Right ventricle myocardium superior (tissue), 1 donor: ENCODE measurements at regions not wholly inside any gene's neighbourhood (a gene's known extent, or its start where the extent isn't known, plus 50 kb on each side); places are given as distances from the start of the nearest gene placed in this dataset.

Experiments
- ATAC-seq: fragments of 200-7000 bp; cut with Tn5 transposase; one replicate; pipeline ENCODE4 v1.9.1; 2020; ENCODE audit warnings: mild to moderate bottlenecking; ENCODE audit not compliant: poor library complexity
- DNase-seq: peaks from one replicate; pipeline ENCODE4 v3.0.0-alpha.2; 2020
- intact Hi-C: fragments of 100-400 bp; cut with DNase I; formaldehyde crosslinking; loops from one replicate; pipeline ENCODE4 v1.11.2; 2022
- donor health status: DM: no; HTN: yes; CAD: no; lungs with severe emphysema.

DNA sequence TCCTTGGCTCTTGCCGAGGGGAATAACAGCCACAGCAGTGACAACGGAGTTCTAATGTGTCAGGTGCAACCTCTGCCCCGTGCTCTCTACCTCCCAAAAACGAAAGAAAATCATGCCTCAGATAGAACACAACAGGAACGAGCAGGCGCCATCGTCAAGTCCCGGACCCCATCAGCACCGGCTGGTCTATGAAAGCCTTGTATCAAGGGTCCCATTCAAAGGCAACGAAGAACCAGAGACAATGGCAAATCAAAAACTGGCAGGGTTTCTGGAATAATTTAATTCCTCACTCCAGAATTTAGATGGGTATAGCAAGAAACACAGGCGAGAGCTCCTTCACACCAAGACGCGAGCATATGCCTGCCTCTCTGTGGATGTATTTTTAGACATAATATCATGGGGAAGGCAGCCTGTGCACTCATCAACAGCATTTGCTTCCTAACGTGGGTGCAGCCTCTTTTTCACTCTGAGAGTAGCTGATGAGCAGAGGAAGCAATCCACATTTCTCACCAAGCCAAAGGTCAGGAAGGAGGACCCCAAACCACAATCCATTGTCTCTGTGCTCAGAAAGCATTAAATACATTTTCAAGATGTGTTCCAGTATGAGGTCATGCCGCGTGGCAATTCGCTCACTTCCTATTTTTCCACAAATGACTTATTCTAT, 193.4 kb upstream of the BLID start:
- peak; percentile 87 for ATAC-seq
- no peak for DNase-seq
- intact Hi-C loops = loop anchor here (10.0 kb wide), 1 partner anchor 135 kb away; no protein-coding TSS in a partner anchor

DNA sequence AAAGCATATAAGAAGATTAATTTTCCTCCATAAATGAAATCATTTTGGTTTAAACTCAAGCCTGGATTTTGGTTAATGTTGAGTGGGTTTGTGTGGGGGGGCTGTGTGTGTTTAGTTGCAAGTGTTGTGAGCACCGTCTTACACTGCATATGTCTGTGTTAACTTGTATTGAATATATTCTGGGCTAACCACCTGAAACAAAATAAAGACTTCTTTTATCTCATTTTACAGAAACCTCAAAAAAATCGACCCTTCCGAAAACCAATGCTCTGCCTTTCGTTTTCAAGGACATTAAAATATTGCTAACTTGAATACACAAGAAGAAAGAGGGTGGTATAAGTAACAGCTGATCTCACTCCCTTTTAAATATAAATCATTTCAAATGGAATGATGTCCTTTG, 192.2 kb upstream of the BLID start:
- intact Hi-C loops = loop anchor here (10.0 kb wide), 1 partner anchor 137 kb away; no protein-coding TSS in a partner anchor
- DNase-seq (no peak), ATAC-seq (no peak)

- DNase-seq (no peak), ATAC-seq (no peak)
- intact Hi-C loops = loop anchor here (10.0 kb wide), 1 partner anchor 137 kb away; no protein-coding TSS in a partner anchor
Observed at GRCh38 chr11:122307476-122308035, 191.5 kb upstream of the BLID start.

GRCh38 chr11:122306831-122307391, 190.9 kb upstream of the BLID start:
- DNase-seq (no peak), ATAC-seq (no peak)
- intact Hi-C loops = loop anchor here (10.0 kb wide), 1 partner anchor 138 kb away; no protein-coding TSS in a partner anchor

DNA sequence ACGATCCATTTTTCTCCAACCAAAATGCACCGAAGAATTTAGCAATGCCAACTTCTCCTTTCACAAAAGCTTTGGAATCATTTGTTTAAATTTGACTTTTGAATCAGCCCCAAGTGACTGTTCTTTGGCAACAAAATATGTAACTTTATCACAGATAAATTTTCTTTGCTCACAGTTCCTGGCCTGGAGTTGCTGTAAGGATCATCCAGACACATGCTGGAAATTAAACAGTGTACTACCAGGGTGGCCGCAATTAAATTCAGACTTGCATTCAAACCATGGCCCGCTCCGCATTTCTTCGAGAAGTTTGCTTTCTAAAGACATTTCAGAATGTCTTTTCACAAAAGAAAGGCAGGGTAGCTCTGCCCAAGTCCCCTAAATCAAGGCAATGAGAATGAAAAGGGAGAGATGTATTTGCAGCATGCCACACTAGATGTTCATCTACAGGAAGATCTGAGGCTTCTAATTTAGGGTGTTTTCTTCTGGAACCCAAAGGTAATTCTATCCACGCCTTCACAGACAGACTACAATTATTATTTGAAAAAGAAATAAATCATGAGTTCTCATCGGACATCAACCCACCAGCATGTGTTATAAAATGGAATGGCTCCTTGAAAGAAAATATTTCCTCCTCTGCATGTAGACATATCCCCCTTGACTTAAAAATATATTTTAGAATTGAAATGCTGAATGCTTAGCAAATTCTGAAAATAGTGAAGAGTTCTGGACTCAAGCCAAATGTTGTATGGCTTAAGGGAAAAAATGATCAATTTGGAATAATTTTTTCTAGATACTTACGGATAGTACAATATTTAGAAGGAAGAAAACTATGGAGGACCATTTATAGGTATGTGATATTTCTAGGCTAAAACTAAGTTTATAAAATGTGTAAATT, 189.7 kb upstream of the BLID start:
- ATAC-seq = no peak
- intact Hi-C loops = loop anchor here (10.0 kb wide), 1 partner anchor 139 kb away; no protein-coding TSS in a partner anchor
- no peak for DNase-seq

- DNase-seq (no peak), ATAC-seq (no peak)
- intact Hi-C loops = loop anchor here (10.0 kb wide), 1 partner anchor 140 kb away; no protein-coding TSS in a partner anchor
Observed at GRCh38 chr11:122304973-122305372, 189.0 kb upstream of the BLID start.

DNA sequence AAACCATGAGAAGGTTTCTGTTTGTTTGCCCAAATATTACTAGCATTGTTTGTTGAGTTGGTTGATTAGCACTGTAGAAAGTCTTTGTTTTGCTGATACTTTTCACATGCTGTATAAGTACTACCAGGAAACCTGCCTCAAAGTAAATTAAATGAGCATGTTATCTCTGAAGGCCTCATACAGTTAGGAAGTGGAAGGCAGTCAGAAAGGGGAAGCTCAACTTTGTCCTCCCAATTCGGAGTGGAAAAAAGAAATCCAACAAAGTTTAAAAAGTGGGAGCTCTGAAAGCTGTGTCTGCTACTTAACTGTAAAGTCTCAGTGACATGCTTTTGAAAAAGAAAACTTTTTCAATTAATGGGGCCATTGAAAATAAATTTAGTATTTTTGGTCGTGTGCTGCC, 188.3 kb upstream of the BLID start:
- intact Hi-C loops = loop anchor here (10.0 kb wide), 1 partner anchor 140 kb away; no protein-coding TSS in a partner anchor
- DNase-seq (no peak), ATAC-seq (no peak)

DNA sequence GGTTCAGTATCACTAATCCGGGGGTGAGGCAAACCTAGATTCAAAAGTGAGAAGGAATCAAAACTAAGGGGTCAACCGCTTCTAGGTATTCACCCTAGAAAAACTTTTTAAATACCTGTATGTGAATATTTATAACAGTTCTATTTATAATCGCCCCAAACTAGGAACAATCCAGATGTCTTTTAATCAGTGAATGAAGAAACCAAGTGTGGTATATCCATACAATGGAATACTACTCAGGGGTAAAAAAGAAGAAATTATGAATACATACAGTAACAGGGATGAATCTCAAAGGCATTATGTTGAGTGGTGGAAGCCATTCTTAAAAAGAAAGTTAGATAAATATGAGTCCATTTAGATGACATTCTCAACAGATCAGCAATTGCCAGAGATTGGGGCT, 178.0 kb upstream of the BLID start:
- DNase-seq (no peak), ATAC-seq (no peak)
- intact Hi-C loops = loop anchor here (5.0 kb wide), 1 partner anchor 213 kb away; no protein-coding TSS in a partner anchor

- intact Hi-C loops = loop anchor here (5.0 kb wide), 1 partner anchor 214 kb away; no protein-coding TSS in a partner anchor
- ATAC-seq = peak; percentile 51
- no peak for DNase-seq
Observed at GRCh38 chr11:122293296-122294023, 177.4 kb upstream of the BLID start.

- ATAC-seq (no peak), DNase-seq (no peak)
- intact Hi-C loops = no loop called here
Observed at GRCh38 chr11:122287401-122287800, 171.4 kb upstream of the BLID start.

DNA sequence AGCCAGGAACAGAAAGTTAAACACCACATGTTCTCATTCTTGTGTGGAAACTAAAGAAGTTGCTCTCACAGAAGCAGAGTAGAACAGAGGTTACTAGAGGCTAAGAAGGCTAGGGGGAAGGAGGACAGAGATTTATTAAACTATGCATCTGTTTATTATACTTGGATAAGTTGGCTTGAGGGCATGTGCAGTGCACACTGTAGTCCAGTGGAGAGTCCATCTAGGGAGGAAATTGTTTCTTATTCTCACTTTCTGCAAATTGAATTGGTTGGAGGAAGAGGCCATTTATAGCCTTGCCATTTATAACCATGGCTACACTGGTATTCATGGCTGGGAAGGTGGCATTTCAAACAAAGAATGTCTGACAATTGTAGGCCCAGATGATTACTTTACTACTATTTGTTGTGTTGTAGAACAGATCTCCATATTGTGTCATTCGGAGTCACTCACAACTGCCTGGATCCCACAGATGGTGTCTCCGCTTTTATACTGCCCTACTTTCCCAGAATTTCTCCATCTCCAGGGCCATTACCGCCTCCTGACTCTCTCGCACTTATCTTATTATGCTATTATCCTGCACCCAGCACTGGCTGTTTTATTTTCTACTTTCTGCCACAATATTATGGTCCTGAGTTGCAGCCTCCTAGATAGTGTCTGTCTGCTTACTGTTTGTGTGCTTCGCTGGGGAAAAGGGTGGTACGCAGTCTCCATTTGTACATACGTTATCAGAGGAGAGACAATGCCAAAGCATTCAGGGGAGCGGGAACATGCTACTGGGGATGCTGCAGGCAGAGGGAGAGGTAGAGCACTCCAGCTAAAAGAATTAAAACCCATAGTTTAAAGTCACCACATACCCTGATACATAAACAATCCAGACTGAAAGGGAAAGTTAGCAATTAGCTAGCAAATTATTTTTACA, 169.3 kb upstream of the BLID start:
- intact Hi-C loops = no loop called here
- ATAC-seq (no peak), DNase-seq (no peak)

DNA sequence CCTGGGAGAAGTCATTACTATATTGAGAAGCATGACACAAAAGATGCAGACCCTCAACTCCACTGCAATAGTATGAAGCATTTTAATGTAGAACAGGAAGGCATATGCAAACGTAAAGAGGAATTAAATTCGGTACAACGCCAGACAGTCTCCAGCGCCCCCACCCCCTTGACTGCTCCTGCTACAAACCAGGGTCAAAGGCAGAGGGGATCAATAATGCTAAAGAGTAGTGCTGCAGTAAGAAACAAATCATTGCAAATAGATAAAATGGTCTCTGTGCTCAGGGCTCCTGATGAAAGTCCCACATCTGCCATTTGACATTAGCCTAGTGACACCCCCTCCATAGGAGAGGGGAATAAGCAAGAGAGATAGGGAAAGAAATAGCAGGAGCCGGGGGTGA, 164.9 kb upstream of the BLID start:
- intact Hi-C loops = no loop called here
- ATAC-seq (no peak), DNase-seq (no peak)

GRCh38 chr11:122279194-122279593, 163.2 kb upstream of the BLID start:
- no peak for ATAC-seq
- no peak for DNase-seq
- intact Hi-C loops = no loop called here

DNA sequence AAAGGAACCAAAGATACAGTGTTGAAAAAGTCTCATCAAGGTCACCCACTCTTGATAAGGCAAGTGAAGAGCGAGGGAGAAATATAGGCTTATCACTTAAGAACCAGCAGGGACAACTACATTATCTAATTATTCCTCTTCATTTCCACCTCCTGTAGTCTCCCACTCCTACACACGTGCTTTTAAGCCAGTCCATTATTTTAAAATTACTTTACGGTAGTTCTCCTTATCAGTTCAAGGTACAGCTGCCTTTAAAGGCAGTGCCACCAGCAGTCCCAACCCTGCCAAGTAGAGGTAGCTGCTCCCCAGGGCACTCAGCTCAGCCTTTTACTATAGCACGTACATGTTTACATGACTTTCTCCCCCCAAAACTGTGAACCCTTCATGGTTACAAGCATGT, 161.5 kb upstream of the BLID start:
- intact Hi-C loops = no loop called here
- no peak for ATAC-seq
- no peak for DNase-seq

DNA sequence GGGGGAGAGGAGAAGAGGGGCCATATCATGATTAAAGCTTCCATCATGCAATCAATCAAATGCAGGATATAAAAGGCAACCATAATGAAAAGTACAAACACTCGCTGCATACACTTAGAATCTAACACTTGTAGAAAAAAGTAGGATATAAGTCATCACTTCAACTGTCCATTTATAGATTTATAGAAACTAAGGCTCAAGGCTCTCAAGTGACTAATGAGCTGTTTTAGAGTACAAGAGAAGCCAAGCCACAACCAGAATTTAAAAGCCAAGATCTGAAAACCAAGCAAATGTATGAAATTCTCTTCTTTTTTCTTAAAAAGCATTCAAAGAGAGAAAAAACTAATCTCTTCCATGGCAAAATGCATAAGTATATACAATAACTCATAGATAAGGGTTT, 160.2 kb upstream of the BLID start:
- ATAC-seq (no peak), DNase-seq (no peak)
- intact Hi-C loops = no loop called here

GRCh38 chr11:122275508-122275907, 159.5 kb upstream of the BLID start:
- ATAC-seq (no peak), DNase-seq (no peak)
- intact Hi-C loops = no loop called here

GRCh38 chr11:122273476-122274191, 157.6 kb upstream of the BLID start:
- ATAC-seq (no peak), DNase-seq (no peak)
- intact Hi-C loops = no loop called here
